A549 (cell line): ENCODE measurements at regions not wholly inside any gene's neighbourhood (a gene's known extent, or its start where the extent isn't known, plus 50 kb on each side); places are given as distances from the start of the nearest gene placed in this dataset.

Experiments
- CTCF ChIP-seq: fragments of >200 bp; sonication (Bioruptor Twin); formaldehyde crosslinking; IDR thresholded peaks from 3 replicates; pipeline ENCODE4 v1.5.1; 2016
- EP300 ChIP-seq, 2 experiments: fragments of >200 bp; sonication (Bioruptor Twin); formaldehyde crosslinking; IDR thresholded peaks; 2 replicates in 1 of 2; 3 replicates in 1 of 2; pipeline ENCODE4 v1.6.1; 2016 to 2017
- POLR2A ChIP-seq: IDR thresholded peaks from 2 replicates; pipeline ENCODE4 v1.6.1; 2012; ENCODE audit warnings: mild to moderate bottlenecking, low read length
- RAD21 ChIP-seq, 2 experiments: fragments of >200 bp in 1 of 2; sonication (Bioruptor Twin) in 1 of 2; formaldehyde crosslinking in 1 of 2; IDR thresholded peaks in 1 of 2; conservative IDR thresholded peaks in 1 of 2; 2 replicates in 1 of 2; 3 replicates in 1 of 2; pipeline ENCODE4 v1.6.1; 2012 to 2018; ENCODE audit warnings: inconsistent platforms in 1 of 2
- REST ChIP-seq: fragments of 200-600 bp; sonication (generic); IDR thresholded peaks from 2 replicates; pipeline ENCODE4 v1.6.1; 2016; ENCODE audit warnings: antibody characterized with exemption, mild to moderate bottlenecking, moderate library complexity
- RFX5 ChIP-seq: fragments of 450-650 bp; IDR thresholded peaks from 2 replicates; pipeline ENCODE4 v1.7.1; 2014; ENCODE audit warnings: antibody characterized with exemption, mild to moderate bottlenecking, moderate library complexity

- no peak for TF ChIP-seq CTCF
- no peak for TF ChIP-seq POLR2A
- TF ChIP-seq RAD21 (conservative IDR thresholded peaks at IDR 0.05 in 1 of 2, IDR thresholded peaks at IDR 0.05 in 1 of 2), result no peak
- TF ChIP-seq RFX5, result no peak
- no peak for TF ChIP-seq EP300 (IDR thresholded peaks at IDR 0.05)
- TF ChIP-seq REST, result no peak
Observed at GRCh38 chr12:100717733-100718067, 76.9 kb upstream of the ANO4 start.
